Keratinocyte (primary cell): ENCODE measurements at regions not wholly inside any gene's neighbourhood (a gene's known extent, or its start where the extent isn't known, plus 50 kb on each side); places are given as distances from the start of the nearest gene placed in this dataset.

Source experiments
- DNase-seq: peaks from one replicate; pipeline ENCODE4 v3.0.0-alpha.2; 2011; ENCODE audit warnings: low read depth, missing footprints, low spot score
- FAIRE-seq: peaks from 2 replicates; lab custom pipeline; 2011; peaks lifted over from hg19 to GRCh38; lab: Jason Lieb, UNC
- H2AFZ ChIP-seq: 2 replicates; pipeline ENCODE4 v1.6.0; 2012; ENCODE audit warnings: low read length, control low read depth, inconsistent platforms; ENCODE audit not compliant: control insufficient read depth
- H3K27ac ChIP-seq: 2 replicates; pipeline ENCODE4 v1.5.1; 2011; ENCODE audit warnings: low read length; ENCODE audit not compliant: control insufficient read depth, insufficient read depth
- H3K27me3 ChIP-seq: 3 replicates; pipeline ENCODE4 v1.6.0; 2011; ENCODE audit warnings: low read length; ENCODE audit not compliant: control insufficient read depth, insufficient read depth; ENCODE audit errors: extremely low read depth
- H3K36me3 ChIP-seq, 2 experiments: 2 replicates in 1 of 2; 3 replicates in 1 of 2; pipeline ENCODE4 v1.5.1; 2011; ENCODE audit warnings: low read length in 2 of 2, mild to moderate bottlenecking in 1 of 2; ENCODE audit not compliant: control insufficient read depth in 2 of 2, insufficient read depth in 2 of 2; ENCODE audit errors: extremely low read depth in 1 of 2
- H3K4me1 ChIP-seq: 3 replicates; pipeline ENCODE4 v1.5.1; 2011; ENCODE audit warnings: low read length; ENCODE audit not compliant: control insufficient read depth, insufficient read depth; ENCODE audit errors: extremely low read depth
- H3K4me2 ChIP-seq: 3 replicates; pipeline ENCODE4 v1.6.0; 2011; ENCODE audit warnings: low read depth, low read length; ENCODE audit not compliant: control insufficient read depth, insufficient read depth; ENCODE audit errors: extremely low read depth
- H3K4me3 ChIP-seq, 3 experiments: fragments of 200-600 bp in 1 of 3; sonication (generic) in 1 of 3; 2 replicates in 2 of 3; 3 replicates in 1 of 3; pipeline ENCODE4 v1.5.1; 2011 to 2016; ENCODE audit warnings: low read length in 3 of 3, mild to moderate bottlenecking in 3 of 3, control low read depth in 2 of 3, inconsistent platforms in 1 of 3, low read depth in 1 of 3, mixed read lengths in 1 of 3, mixed run types in 1 of 3, moderate library complexity in 1 of 3; ENCODE audit not compliant: control insufficient read depth in 2 of 3, insufficient read depth in 2 of 3; ENCODE audit errors: extremely low read depth in 1 of 3
- H3K79me2 ChIP-seq: 2 replicates; pipeline ENCODE4 v1.6.0; 2012; ENCODE audit warnings: low read length; ENCODE audit not compliant: control insufficient read depth, insufficient read depth
- H3K9ac ChIP-seq: 3 replicates; pipeline ENCODE4 v1.6.0; 2011; ENCODE audit warnings: low read length; ENCODE audit not compliant: control insufficient read depth, insufficient read depth; ENCODE audit errors: extremely low read depth
- H3K9me1 ChIP-seq: 3 replicates; pipeline ENCODE4 v1.6.0; 2011; ENCODE audit warnings: low read length; ENCODE audit not compliant: control insufficient read depth, insufficient read depth; ENCODE audit errors: extremely low read depth
- H3K9me3 ChIP-seq: 2 replicates; pipeline ENCODE4 v1.5.1; 2012; ENCODE audit warnings: low read depth, low read length; ENCODE audit not compliant: control insufficient read depth
- H4K20me1 ChIP-seq: 3 replicates; pipeline ENCODE4 v1.6.0; 2011; ENCODE audit warnings: low read length; ENCODE audit not compliant: control insufficient read depth, insufficient read depth; ENCODE audit errors: extremely low read depth
- CTCF ChIP-seq, 3 experiments: IDR thresholded peaks in 1 of 3; conservative IDR thresholded peaks in 1 of 3; optimal IDR thresholded peaks in 1 of 3; 2 replicates in 2 of 3; 3 replicates in 1 of 3; pipeline versions ENCODE3 to v1.5.1; 2011; ENCODE audit warnings: low read length in 3 of 3, mild to moderate bottlenecking in 3 of 3, moderate library complexity in 2 of 3, control low read depth in 1 of 3, inconsistent platforms in 1 of 3; ENCODE audit not compliant: insufficient read depth in 2 of 3; ENCODE audit errors: extremely low read depth in 1 of 3
- EZH2 ChIP-seq: IDR thresholded peaks from one replicate; pipeline ENCODE4 v1.6.1; 2012; ENCODE audit warnings: inconsistent platforms, mild to moderate bottlenecking, low read length, moderate library complexity
- dilution Hi-C: fragments of 300-500 bp; cut with MboI; formaldehyde crosslinking; loops from one replicate; pipeline ENCODE4 v1.7.0; 2020; ENCODE audit warnings: low sequenced_read_pairs; ENCODE audit not compliant: extremely low pct_ligation_motif_present

DNA sequence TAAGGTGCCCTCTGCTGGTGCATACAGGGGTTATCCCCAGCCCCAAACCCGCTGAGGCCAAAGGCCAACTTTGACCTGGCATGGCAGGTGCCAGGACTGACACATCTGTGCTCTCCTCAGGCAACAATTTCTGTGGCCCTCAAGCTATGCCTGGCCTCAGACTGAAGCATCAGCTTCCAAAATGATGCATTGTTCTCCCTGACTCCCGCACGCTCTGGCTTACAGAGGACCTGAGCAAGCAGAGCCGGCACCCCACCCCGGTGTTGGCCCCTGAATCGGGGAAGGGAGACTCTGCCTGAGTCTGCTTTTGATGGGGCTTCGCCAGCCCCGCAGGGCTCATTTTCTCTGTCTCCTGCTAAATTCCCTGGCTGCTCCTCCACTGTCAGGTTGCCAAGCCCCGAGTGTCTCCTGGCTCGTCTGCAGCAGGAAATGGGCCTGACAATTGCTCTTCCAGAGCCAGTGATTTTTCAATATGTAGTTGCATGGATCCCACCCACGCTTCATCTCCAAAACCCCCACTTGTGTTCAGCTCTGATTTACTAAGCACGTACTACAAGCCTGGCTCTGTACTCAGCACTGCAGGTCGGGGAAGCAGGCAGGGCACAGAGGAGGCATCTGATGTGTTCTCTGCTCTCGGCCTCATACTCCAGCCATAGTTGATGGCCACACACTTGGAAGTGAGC is 126.1 kb downstream of the SLC38A6 start:
- no peak overlapping the region for H3K4me3 ChIP-seq
- H3K27me3 ChIP-seq: no peaks in the 10 kb centered on the region
- H3K4me2 ChIP-seq: peak overlapping the region; percentile 16
- TF ChIP-seq EZH2: no peak
- TF ChIP-seq CTCF (optimal IDR thresholded peaks at IDR 0.05 in 1 of 3, IDR thresholded peaks at IDR 0.05 in 1 of 3, conservative IDR thresholded peaks at IDR 0.05 in 1 of 3; ENCODE audit: extremely low read depth in 1 of 3, insufficient read depth in 2 of 3, low read length in 3 of 3): peak; percentile 33 to 78 (median 38)
- H3K9ac ChIP-seq: no peak overlapping the region
- H3K79me2 ChIP-seq: no peaks in the 10 kb centered on the region
- FAIRE-seq (no peak), DNase-seq (no peak)
- peak overlapping the region; percentile 40 for H2AFZ ChIP-seq
- H3K4me1 ChIP-seq: peaks cover 33% of the 10 kb centered on the region
- H3K9me1 ChIP-seq: peaks cover 2% of the 10 kb centered on the region
- dilution Hi-C loops: no loop called here
- H4K20me1 ChIP-seq: no peaks in the 10 kb centered on the region
- H3K36me3 ChIP-seq: no peaks in the 10 kb centered on the region
- no peak overlapping the region for H3K27ac ChIP-seq
- no peaks in the 10 kb centered on the region for H3K9me3 ChIP-seq

DNA sequence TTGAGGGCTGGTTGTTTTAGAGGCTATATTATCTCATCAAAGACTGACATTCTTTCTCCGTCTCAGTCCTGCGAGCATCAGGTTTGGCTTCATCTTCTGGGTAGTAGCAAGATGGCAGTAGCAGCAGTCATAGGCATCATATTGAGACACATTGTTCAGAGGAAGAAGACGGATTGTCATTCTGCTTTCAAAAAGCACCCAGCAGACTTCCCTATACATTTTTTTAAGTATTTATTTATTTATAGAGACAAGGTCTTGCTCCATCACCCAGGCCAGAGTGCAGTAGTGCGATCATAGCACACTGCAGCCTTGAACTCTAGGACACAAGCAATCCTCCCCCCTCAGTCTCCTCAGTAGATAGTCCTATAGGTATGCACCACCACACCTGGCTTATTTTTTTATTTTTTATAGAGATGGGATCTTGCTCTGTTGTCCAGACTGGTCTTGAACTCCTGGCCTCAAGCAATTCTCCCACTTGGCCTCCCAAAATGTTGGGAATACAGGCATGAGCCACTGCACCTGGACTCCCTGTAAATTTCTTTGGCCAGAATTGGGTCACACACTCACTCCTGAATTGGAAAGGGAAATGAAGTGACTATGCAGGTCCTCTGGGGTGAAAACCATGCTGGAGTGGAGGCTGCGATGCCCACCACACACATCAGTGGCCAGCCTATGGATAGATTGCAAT is 125.4 kb downstream of the SLC38A6 start:
- Histone ChIP-seq H3K27me3 (no peaks in the 10 kb centered on the region), H3K4me2 (peak overlapping the region; percentile 16), H3K79me2 (no peaks in the 10 kb centered on the region), H3K27ac (no peak overlapping the region), H4K20me1 (no peaks in the 10 kb centered on the region), H3K4me3 (no peak overlapping the region), H2AFZ (no peak overlapping the region), H3K9me3 (no peaks in the 10 kb centered on the region), H3K9ac (no peak overlapping the region), H3K9me1 (peaks cover 2% of the 10 kb centered on the region), H3K36me3 (no peaks in the 10 kb centered on the region), H3K4me1 (peaks cover 33% of the 10 kb centered on the region)
- dilution Hi-C loops: no loop called here
- no peak for DNase-seq
- FAIRE-seq: no peak
- TF ChIP-seq CTCF (optimal IDR thresholded peaks at IDR 0.05 in 1 of 3, IDR thresholded peaks at IDR 0.05 in 1 of 3, conservative IDR thresholded peaks at IDR 0.05 in 1 of 3; ENCODE audit: extremely low read depth in 1 of 3, insufficient read depth in 2 of 3, low read length in 3 of 3) (no peak), EZH2 (no peak)
